ENCODE measurements at regions not wholly inside any gene's neighbourhood (a gene's known extent, or its start where the extent isn't known, plus 50 kb on each side); places are given as distances from the start of the nearest gene placed in this dataset.
A peak's percentile ranks its signal among the peaks of the same experiment; 100 is the strongest.

DNA sequence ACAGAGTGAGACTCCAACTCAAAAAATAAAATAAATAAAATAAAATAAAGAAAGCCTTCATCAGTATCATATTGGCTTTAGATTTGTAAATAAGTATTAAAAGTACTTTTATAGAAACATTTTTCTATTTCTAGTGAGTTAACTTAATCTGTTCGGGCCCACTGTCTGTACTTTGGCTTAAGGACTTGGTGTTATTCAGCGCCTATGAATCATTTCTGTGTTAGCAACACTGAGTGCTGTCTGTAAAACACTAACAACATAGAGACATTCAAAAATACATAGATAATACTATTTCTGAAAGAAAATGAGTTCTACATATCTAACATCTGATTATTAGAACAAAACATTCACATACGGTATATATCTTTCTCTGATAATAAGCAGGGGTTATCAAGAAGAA, 221.5 kb upstream of the CDH19 start:
- no peak for DNase-seq

DNA sequence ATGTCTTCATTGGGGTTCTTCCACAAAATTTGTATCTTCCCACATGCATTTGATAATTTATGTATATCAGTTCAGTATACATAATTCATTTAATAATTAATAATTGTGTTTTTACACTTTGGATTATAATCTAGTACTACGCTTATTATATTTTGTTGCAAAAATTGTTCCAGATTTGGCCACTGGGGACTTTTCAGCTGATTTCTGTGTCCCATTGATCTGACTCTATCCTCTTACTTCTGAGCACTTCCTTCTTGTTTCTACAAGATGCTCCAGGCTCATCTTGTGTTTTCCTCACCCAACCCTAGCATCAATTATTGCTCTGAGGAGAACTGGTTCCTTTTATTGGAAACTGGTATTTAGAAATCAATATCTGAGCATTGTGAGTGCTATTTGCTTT, 215.3 kb upstream of the CDH19 start:
- DNase-seq = no peak

DNA sequence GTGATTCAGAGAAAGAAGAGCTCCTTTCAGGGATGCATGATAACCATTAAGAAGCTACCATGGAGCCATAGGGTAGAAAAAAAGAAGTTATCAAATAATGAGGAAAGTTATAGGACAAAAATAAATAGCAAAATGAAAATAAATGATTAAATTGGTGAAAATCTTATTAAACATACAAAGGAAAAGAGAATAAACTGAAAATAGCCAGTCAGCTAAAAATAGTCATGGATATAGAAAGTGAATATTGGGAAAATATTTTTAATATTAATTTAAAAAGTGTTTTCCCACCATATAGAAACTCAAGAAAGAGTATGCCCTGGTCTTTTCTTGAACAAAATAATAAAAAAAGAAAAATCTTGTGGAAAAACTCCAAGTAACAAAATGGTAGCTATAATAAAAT, 209.2 kb upstream of the CDH19 start:
- no peak for DNase-seq

DNA sequence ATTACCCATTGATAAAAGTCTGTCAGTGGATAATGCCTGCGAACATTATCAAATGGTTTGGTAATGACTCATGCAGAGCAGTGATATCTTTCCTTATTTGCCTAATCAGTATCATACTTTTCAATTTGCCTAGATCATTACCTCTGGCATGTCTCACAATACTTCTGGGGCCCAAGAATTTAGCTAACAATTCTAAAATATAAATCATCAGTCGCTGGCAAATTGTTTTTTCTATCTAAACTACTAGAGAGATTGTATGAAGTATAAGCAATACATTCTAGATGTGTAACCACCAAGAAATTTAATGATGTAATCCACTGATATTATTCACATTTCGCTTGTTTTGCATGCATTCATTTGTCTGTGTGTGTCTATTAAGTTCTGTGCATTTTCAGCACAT, 191.2 kb upstream of the CDH19 start:
- no peak for DNase-seq

DNA sequence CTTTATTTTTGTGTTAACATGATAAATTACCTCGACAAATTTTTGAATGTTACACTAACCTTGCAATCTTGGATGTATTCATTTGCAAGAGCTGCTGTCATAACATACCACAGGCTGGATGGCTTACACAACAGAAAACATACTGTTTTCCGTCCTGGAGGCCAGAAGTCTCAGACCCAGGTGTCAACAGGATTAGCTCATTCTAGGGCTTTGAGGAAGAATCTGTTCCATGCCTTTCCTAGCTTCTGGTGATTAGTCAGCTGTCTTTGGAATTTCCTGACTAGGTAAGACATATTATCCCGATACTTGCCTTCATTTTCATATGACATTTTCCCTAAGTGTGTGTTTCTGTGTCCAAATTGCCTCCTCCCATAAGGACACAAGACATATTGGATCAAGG, 188.6 kb upstream of the CDH19 start:
- no peak for DNase-seq

DNA sequence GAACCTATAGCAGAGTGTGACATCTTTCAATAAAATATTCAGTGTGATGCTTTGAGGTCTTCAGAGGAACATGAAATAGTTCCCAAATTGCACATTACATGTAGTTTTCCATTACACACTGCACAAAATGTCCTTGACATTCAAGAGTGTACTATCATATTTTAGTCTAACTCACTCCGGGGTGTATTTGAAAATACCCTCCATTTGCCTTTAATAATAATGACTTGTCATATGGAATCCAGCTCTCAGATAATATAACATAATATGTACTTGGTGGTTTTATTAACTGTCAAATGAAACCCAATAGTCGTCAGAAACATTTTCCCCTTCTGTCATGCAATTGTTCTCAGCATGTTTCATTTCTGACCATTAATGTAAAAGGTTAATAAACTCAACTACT, 176.7 kb upstream of the CDH19 start:
- DNase-seq = no peak

DNA sequence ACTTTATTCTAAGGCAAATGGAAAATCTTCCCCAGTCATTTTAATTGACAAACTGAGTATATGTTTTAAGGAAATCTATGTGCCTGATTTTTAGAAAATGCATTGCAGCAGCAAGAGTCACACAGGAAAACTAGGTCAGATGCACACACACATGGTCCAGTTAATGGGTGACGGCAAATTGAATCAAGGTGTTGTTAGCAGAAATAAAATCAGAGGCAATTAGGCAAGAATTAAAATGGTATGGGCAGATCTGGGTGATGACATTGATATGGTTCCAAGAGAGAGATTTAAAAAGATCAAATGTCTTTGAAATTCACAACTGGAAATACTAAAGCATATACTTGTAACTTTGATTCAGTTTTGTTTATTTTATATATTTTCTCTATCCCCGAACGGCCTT, 174.2 kb upstream of the CDH19 start:
- DNase-seq = no peak

DNA sequence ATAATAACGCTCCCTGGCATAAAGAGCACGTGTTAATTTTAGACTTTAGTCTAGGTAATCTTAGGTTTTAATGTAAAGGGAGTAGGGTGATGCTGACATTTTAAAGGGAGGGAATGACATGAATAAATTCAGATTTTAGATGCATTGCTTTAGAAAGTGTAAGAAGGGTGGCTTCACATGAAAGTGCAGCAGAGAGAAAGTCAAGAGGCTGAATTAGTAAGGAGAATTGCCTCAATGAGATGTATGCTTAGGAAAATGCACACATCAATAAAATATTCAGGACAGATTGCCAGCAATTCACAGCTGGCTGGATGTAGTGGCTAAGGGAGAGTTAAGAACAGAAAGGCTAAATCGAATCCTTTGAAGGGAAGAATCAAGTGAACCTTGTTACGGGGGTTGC, 165.5 kb upstream of the CDH19 start:
- no peak for DNase-seq

DNA sequence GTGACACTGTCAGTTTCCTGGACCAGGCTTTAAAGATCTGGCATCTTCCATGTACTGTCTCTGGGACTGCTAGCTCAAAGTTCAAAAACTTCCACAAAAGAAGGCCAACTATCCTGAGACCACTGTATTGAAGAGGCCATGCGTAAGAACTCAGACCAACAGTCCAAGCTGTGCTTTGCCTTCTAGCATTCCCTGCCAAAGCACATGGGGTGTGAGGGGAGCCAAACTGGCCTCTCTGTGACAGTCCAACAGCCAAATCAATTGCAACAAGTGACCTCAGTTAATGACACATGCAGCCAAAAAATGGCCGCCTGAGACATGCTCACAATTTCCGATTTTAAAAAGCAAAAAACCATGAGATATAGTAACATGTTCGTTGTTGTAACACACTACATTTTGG, 160.3 kb upstream of the CDH19 start:
- no peak for DNase-seq

DNA sequence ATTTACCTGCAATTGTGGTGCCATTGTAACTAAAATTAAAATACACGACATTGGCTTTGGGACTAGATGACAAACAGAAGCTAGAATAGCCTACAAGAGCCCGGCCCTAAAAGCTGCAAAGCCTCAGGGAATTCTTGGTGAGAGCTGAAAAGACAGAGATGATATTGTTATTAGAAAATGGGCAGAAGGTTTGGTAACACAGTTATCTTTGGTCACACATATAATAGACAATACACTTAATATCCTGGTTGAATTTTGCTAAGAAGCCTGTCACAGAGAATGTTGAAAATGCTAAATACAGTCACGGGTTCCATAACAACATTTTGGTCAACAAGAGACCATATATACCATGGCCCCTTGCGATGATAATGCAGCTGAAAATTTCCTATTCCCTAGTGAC, 157.3 kb upstream of the CDH19 start:
- DNase-seq = no peak

DNA sequence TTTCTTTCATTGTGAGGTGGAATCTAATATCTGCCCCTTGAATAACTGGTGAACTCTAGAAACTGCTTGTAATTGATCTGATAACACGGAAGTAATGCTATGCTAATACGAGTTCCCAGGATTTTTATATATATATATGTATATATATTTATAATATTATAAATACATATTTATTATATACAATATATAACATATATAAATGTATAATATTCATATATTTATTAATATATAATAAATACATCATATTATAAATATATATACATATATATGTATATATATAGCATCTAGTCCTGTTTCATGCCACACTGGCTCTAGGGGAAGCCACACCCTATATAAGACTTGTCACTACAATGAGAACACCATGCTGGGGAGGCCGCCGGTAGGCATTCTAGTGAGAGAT, 156.7 kb upstream of the CDH19 start:
- no peak for DNase-seq

DNA sequence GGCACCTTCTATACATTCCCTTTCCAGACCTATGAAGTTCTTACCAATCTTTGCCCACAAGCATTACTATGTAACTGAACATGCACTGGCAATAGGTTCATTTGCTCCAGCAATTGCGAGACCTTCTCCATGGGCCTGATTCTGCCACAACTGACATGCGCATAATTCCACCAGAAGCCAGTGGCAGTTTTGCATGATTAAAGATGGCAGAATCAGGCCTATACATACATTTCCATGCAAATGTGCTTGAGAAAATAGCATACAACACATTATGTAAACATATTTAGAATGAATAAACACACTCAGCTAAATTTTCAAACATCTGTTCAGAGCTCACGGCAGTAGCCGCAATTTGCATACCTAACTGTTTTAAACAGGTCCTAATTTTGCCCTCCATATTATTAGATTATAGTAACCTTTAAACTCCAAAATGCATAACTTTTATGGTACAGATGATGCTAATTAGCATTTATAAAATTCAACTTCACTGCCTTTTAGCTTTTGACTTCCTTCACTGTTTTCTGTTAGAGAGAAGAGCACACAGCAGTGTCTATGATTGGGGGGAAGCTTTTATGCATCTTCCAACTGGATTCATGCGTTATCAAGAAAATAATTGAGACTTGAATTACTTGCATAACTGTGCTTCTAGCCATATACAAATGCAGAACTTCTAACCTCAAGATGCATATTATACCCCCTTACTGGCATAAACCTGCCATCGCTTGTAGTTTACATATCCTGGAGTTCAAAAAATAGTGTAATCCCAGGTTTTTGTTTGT, 155.3 kb upstream of the CDH19 start:
- DNase-seq = no peak

DNA sequence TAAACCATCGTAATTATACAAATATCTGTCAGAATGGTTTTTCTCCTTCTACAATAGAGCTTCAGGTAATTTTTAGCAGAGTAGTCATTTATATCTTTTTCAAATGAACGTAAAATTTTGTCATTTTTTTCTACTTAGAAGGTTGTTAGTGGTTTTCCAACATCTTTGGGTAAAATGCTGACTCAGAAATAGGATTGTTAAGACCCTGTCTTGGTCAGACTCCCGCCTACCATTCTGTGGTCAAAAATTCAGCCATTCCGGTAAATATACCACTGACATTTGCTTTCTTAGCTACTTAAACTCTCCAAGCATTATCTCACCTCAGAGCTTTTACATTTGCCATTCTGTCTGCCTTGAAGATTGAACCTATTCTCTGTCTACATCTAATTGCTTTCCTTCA, 154.1 kb upstream of the CDH19 start:
- DNase-seq = no peak

DNA sequence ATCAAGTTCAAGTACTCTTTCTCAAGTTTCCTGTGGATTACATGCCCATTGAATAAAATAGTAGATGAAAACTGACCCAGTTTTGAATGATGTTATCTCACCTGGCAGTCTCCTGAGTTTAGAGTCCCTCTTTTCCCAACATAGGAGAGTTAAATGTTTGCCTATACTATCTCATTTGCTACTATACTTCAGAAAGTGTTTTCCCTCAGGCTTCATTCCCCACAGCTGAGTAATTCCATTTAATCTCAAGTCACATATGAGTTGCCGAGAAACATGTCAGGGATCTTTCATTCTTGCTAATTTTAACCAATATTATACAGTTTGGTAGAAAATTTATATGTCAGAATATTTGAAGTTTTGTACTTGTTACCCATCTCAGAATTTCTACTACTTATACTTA, 150.4 kb upstream of the CDH19 start:
- no peak for DNase-seq

DNA sequence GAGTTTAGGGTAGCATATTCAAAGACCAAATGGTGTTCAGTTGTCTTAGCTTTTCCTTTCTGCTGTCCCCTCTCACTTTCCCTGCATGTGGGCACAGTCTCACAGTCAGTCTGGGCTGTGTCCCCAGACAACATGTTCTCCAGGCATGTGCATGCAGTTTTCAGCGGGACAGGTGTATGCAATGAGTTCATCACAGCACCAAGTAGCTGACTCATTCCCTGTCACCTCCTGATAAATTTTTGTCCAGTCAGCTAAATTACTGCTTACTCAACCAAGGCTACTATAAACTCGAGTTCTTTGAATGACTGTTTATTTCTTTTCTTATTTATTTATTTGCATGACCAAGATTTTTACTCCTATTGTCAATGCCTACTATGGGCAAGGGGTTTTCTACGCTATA, 148.8 kb upstream of the CDH19 start:
- DNase-seq = no peak

DNA sequence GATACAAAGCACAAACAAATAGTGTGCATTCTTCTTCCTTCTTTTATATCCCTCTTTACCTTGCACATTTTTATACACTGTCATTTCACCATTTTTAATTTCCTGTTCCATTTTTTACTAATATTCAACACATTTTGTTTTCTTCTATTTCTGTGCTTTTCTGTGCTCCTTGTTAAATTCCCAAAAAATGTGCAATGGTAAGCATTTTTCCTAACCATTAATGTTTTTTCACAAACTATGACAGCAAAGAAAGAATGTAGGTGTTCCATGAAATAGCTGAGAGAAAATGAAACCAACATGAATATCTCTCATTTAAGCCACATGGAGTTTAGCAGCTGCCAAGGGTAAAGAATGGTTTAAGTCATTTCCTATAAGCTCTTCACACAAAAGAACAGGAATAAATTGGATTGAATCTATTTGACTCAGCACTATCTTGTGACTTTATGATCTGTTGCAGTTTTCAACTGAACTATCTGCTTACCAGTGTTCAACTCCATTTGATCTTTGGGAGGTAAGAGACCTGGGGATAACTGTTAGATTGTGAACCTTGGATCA, 145.7 kb upstream of the CDH19 start:
- DNase-seq = no peak

DNA sequence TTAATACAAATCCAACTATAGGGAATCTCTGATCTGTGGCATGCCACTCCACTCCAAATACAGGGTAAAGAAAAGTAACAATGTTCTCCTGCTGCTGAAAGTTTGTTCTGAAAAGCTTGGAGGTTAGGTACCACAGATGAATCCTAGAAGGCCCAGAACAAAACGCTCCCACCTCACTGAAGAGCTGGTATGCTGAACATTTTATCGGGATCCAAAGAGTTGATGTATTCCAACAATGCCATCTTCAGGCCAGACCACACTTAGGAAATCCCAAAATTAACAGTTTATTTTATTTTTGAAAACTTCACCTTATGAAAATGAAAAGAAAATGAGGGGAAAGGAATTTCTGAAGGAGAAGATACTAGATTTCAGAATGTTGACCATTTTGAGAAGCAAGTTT, 145.1 kb upstream of the CDH19 start:
- DNase-seq = peak; percentile 17

DNA sequence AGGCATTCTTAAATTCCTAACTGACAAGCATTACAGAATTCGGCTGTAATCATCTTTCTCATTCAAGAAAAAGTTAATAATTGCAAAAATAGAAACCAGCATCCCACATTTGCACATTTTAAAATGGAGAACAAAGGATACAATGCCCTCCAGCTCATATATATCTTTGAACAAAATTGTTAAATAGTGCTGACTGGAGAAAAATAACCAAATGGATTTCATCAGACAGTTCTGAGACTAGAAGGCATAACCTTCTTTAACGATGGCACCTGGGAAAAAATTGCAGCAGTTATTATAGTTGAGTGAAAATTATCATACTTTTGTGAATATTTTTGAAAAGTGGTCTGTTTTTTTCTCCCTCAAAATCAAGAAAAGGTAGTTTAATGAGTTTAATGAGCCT, 138.9 kb upstream of the CDH19 start:
- no peak for DNase-seq

DNA sequence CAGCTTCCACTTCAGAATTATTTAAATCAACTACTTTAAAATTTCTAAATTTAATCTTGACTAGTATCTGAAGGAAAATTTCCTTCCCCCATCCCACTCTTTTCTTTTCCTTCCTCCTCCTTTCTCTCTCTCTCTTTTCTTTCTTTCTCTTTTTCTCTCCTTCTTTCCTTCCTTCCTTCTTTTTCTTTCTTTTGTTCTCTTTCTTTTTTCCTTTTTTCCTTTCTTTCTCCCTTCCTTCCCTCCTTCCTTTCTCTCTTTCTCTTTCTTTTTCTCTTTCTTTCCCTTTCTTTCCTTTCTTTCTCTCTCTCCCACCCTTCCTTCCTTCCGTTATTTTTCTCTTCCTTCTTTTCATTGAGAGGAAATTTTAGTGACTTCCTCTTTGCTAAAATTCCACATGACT, 132.0 kb upstream of the CDH19 start:
- DNase-seq = no peak

DNA sequence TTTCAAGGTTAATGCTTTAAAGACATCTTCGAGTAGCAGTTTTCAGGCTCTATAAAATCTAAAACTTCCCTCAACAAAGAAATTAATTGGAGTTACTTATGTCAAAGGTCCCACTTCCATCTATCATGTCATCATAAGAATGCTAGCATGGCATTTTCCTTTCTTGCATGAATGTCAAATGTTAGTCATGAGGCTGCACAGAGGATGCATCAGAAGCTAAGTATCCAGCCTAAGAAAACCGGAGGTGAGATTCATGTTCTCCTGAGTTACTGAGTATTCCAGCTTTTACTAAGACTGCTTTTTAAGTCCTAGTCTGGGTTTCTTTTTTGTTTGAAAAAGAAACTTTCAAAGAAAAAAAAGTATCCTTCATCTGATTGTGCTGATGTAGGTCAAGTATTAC, 130.6 kb upstream of the CDH19 start:
- no peak for DNase-seq

DNA sequence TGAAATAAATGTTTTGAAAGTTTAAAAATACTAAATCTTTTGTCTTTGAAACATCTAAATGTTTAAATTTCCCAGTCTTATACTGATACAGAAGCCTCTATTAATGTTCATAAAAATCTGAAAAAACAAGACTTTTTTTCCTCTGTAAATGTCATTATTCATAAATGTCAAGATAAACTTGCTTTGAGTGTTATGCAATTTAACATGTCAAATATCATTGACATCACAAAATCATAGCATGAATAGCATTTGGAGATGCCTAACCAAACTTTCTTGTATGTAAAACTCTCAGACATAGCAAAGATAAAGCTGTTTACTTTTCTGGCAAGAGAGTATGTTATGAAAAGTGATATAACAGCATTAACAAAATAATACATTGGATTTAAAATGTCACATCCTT, 128.0 kb upstream of the CDH19 start:
- DNase-seq = no peak

DNA sequence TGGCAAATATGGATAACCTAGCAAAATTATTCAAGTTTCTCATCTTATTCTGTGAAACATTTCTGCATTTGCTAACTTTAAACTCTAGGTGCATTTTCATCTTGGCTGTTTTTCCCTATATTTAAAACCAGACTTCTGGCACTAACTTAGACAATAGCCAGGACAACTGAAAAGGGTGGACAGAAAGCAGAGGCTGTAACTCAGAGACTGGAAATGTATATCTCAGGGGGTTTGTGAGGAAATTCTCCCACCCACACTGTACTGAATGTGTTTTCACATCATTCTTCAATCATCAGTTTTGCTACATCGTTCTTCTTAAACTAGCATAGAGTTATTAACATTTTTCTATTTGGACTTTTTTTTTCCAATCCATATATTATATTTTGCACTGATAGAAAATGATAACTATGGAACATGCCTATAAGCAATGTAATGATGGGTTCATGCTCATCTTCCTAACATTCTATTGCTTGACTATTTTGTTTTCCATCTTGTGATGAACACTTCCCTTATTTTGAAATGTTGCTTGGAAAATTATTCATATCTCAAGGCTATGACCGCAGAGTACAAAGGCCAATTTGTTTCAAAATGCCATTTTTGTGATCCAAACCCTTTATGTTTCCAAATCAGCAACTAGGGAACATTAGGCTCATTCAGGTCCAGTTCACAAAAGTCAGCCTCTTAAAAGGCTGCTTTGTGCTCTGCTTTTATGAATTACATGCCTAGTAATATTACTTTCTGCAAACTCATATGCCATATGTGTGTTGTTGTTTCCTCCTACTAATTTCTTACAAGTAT, 125.8 kb upstream of the CDH19 start:
- DNase-seq = peak; percentile 25

DNA sequence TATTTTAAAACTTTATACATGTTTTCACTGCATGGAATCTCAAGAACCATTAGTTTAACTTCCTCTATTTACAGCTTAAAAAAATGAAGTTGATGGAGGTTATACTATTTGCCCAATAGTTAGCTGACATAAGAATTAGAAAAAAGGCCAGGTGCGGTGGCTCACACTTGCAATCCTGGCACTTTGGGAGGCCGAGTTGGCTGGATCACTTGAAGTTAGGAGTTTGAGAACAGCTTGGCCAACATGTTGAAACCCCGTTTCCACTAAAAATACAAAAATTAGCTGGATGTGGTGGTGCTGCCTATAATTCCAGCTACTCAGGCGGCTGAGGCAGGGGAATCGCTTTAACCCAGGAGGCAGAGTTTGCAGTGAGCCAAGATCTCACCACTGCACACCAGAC, 125.1 kb upstream of the CDH19 start:
- no peak for DNase-seq

DNA sequence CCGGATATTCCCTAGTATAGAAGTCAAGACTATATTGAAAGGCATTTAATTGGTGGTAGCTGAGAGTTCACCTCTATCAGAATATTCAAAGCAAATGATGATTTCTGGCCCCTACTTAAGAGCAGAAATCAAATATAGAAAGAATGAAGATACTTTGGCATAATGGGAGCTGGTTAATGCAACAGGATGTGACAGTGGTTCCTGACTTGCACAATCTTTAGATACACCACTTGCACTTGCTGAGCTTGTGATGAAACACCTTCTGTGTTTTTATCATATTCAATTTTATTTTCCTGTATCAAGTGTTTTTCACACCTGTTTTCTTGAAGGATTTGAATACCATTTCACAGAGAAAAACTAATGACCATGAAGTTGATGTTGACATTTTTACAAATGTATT, 124.1 kb upstream of the CDH19 start:
- DNase-seq = peak; percentile 29
